Prostate gland (tissue), 2 donors: ENCODE measurements at regions not wholly inside any gene's neighbourhood (a gene's known extent, or its start where the extent isn't known, plus 50 kb on each side); places are given as distances from the start of the nearest gene placed in this dataset.

Experiments used
- CTCF ChIP-seq, 4 experiments: fragments of 200-600 bp in 2 of 4; fragments of 450-650 bp in 2 of 4; sonication (generic) in 2 of 4; IDR thresholded peaks; 1 replicate in 3 of 4; 2 replicates in 1 of 4; pipeline ENCODE4 v1.5.1; 2016 to 2019; ENCODE audit warnings: antibody characterized with exemption in 4 of 4, mild to moderate bottlenecking in 2 of 4, moderate library complexity in 2 of 4
- POLR2A ChIP-seq: fragments of 450-650 bp; IDR thresholded peaks from one replicate; pipeline ENCODE4 v1.6.1; 2016; ENCODE audit warnings: antibody characterized with exemption, mild to moderate bottlenecking
- POLR2AphosphoS5 ChIP-seq: sonication (generic); formaldehyde crosslinking; IDR thresholded peaks from one replicate; pipeline ENCODE4 v1.6.1; 2017; ENCODE audit warnings: antibody characterized with exemption

DNA sequence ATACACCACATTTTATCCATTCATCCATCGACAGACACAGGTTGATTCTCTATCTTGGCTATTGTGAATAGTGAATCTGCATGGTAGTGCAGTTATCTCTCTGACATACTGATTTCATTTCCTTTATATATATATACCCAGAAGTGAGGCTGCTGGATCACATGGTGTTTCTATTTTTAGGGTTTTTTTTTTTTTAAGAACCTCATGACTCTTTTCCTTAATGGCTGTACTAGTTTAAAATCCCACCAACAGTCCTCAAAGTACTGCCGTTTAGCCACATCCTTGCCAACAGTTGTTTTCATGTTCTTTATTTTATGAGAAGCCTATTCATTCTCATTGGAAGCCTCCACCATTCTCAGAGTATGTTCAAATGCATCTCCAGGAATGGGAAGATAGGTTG, 258.7 kb upstream of the SNX7 start:
- no peak for TF ChIP-seq CTCF (IDR thresholded peaks at IDR 0.05)
- no peak for TF ChIP-seq POLR2AphosphoS5
- no peak for TF ChIP-seq POLR2A
